ENCODE measurements at regions not wholly inside any gene's neighbourhood (a gene's known extent, or its start where the extent isn't known, plus 50 kb on each side); places are given as distances from the start of the nearest gene placed in this dataset.

GRCh38 chr17:77509599-77509998, 368.8 kb downstream of the SEC14L1 start (continued):
- TF ChIP-seq ZNF513 (tag by site-specific recombination; IDR thresholded peaks at IDR 0.05) = peak; percentile 95
- no peak for TF ChIP-seq ZSCAN5A (tag by site-specific recombination; IDR thresholded peaks at IDR 0.05)
- 0 out of 2 replicates have a peak, but pooled peaks have one; percentile 20 for TF ChIP-seq SALL2 (tag by site-specific recombination; IDR thresholded peaks at IDR 0.05; ENCODE audit: borderline replicate concordance)
- no peak for TF ChIP-seq ZNF707 (tag by site-specific recombination; IDR thresholded peaks at IDR 0.05)
- peak; percentile 14; the same call in 1 of the 2 replicates for TF ChIP-seq ZNF112 (tag by site-specific recombination; IDR thresholded peaks at IDR 0.05)
- peak; percentile 70; the same call in 1 of the 2 replicates for TF ChIP-seq ZNF658 (tag by site-specific recombination; IDR thresholded peaks at IDR 0.05)
- 0 out of 2 replicates have a peak, but pooled peaks have one; percentile 61 for TF ChIP-seq ZNF473 (tag by site-specific recombination; IDR thresholded peaks at IDR 0.05)

GRCh38 chr17:77510133-77510796, 369.5 kb downstream of the SEC14L1 start:
- no peak for TF ChIP-seq ZNF426 (tag by site-specific recombination; IDR thresholded peaks at IDR 0.05)
- no peak for TF ChIP-seq RBAK (tag by site-specific recombination; IDR thresholded peaks at IDR 0.05)
- no peak for TF ChIP-seq KLF17 (tag by site-specific recombination; IDR thresholded peaks at IDR 0.05)
- TF ChIP-seq ZNF558 (tag by site-specific recombination; IDR thresholded peaks at IDR 0.05) = no peak
- no peak for TF ChIP-seq PRDM1 (tag by site-specific recombination; IDR thresholded peaks at IDR 0.05)
- TF ChIP-seq ZNF645 (tag by site-specific recombination; IDR thresholded peaks at IDR 0.05) = no peak
- TF ChIP-seq ZNF214 (tag by site-specific recombination; IDR thresholded peaks at IDR 0.05; ENCODE audit: borderline replicate concordance) = no peak
- CTCF ChIA-PET = no interaction called here
- Histone ChIP-seq H3K4me3 (ENCODE audit: low read depth, low read length) (no peak overlapping the region), H3K27ac (ENCODE audit: extremely low read depth, low read depth, low read length) (no peak overlapping the region), H3K36me3 (ENCODE audit: control insufficient read depth in 2 of 2, insufficient read depth in 1 of 2, low read length in 2 of 2) (no peaks in the 10 kb centered on the region), H3K9me3 (ENCODE audit: control insufficient read depth, insufficient read depth, low read depth, low read length) (no peaks in the 10 kb centered on the region), H3K4me1 (ENCODE audit: control insufficient read depth, insufficient read depth, low read length) (no peaks in the 10 kb centered on the region)
- POLR2A ChIA-PET = no interaction called here

- Histone ChIP-seq H3K9me3 (ENCODE audit: control insufficient read depth, insufficient read depth, low read depth, low read length) (no peaks in the 10 kb centered on the region), H3K4me1 (ENCODE audit: control insufficient read depth, insufficient read depth, low read length) (no peaks in the 10 kb centered on the region), H3K36me3 (ENCODE audit: control insufficient read depth in 2 of 2, insufficient read depth in 1 of 2, low read length in 2 of 2) (no peaks in the 10 kb centered on the region), H3K27ac (ENCODE audit: extremely low read depth, low read depth, low read length) (no peak overlapping the region), H3K4me3 (ENCODE audit: low read depth, low read length) (no peak overlapping the region)
- ChIA-PET POLR2A (no interaction called here), CTCF (no interaction called here)
- no peak for TF ChIP-seq GLI2 (tag by site-specific recombination; IDR thresholded peaks at IDR 0.05; ENCODE audit: borderline replicate concordance, low read depth)
- no peak for TF ChIP-seq ZNF791 (tag by site-specific recombination; IDR thresholded peaks at IDR 0.05)
- no peak for TF ChIP-seq ZNF610 (tag by site-specific recombination; IDR thresholded peaks at IDR 0.05; ENCODE audit: borderline replicate concordance)
- no peak for TF ChIP-seq ZNF449 (tag by site-specific recombination; IDR thresholded peaks at IDR 0.05)
- TF ChIP-seq SETDB1 (IDR thresholded peaks at IDR 0.05; ENCODE audit: insufficient read length, low read length) = peak; percentile 85
- no peak for TF ChIP-seq ZNF488 (tag by site-specific recombination; IDR thresholded peaks at IDR 0.05)
- no peak for TF ChIP-seq ZNF664 (tag by site-specific recombination; IDR thresholded peaks at IDR 0.05)
- TF ChIP-seq ZNF76 (tag by site-specific recombination; IDR thresholded peaks at IDR 0.05; ENCODE audit: borderline replicate concordance, low read depth) = no peak
- TF ChIP-seq ZNF24 (tag by site-specific recombination; IDR thresholded peaks at IDR 0.05) = no peak
Measured at GRCh38 chr17:77511514-77512061, 370.8 kb downstream of the SEC14L1 start.
